ENCODE measurements at regions not wholly inside any gene's neighbourhood (a gene's known extent, or its start where the extent isn't known, plus 50 kb on each side); places are given as distances from the start of the nearest gene placed in this dataset.

GRCh38 chr1:103362348-103363007, 163.0 kb upstream of the RNPC3 start:
- H3K9me3 ChIP-seq (ENCODE audit: control insufficient read depth in 1 of 2, insufficient read depth in 1 of 2, low read depth in 1 of 2, low read length in 2 of 2): no peaks in the 10 kb centered on the region
- DNase-seq (ENCODE audit: low read depth, low spot score): no peak
- no peaks in the 10 kb centered on the region for H4K20me1 ChIP-seq (ENCODE audit: insufficient read depth)
- H3K27me3 ChIP-seq (ENCODE audit: insufficient read depth, low read length): no peaks in the 10 kb centered on the region
- ChIA-PET CTCF (no interaction called here), POLR2A (no interaction called here), RAD21 (ENCODE audit: low non-redundant PET in 1 of 2, low total read pairs in 2 of 2, uncharacterized antibody in 2 of 2, unreplicated experiment in 2 of 2) (no interaction called here)
- no peak overlapping the region for H3K4me3 ChIP-seq (replicated peaks in 1 of 2; ENCODE audit: low read depth in 1 of 2, low read length in 2 of 2)
- no peak overlapping the region for H2AFZ ChIP-seq (ENCODE audit: low read depth, low read length, poor library complexity, severe bottlenecking)
- no peaks in the 10 kb centered on the region for H3K9me2 ChIP-seq (ENCODE audit: insufficient read depth)
- H3K36me3 ChIP-seq (ENCODE audit: control insufficient read depth in 1 of 2, insufficient read depth in 2 of 2, low read length in 2 of 2): no peaks in the 10 kb centered on the region
- H3K4me2 ChIP-seq (ENCODE audit: low read length): no peak overlapping the region
- H3K27ac ChIP-seq (ENCODE audit: low read depth, low read length): no peak overlapping the region
- ATAC-seq: no peak
- H3K4me1 ChIP-seq (ENCODE audit: control insufficient read depth in 1 of 2, insufficient read depth in 2 of 2, low read length in 2 of 2): no peaks in the 10 kb centered on the region
- TF ChIP-seq POLR2AphosphoS5 (IDR thresholded peaks at IDR 0.05; ENCODE audit: low read depth, low read length): no peak
- TF ChIP-seq SRF (IDR thresholded peaks at IDR 0.05; ENCODE audit: low read depth): no peak
- no peaks in the 10 kb centered on the region for H3K79me2 ChIP-seq (ENCODE audit: insufficient read depth, low read length)
- H3K9ac ChIP-seq (ENCODE audit: low read length): no peak overlapping the region
- no TSS peak for BruUV-seq (replicated peaks)
- intact Hi-C loops (cut with micrococcal nuclease): no loop called here

- BruUV-seq (replicated peaks): no TSS peak
Measured at GRCh38 chr1:103353391-103353790, 172.1 kb upstream of the RNPC3 start.

GRCh38 chr1:103348136-103348535, 177.4 kb upstream of the RNPC3 start:
- CTCF ChIA-PET: no interaction called here
- no TSS peak for BruUV-seq (replicated peaks)
- no peaks in the 10 kb centered on the region for H3K27me3 ChIP-seq (ENCODE audit: insufficient read depth, low read length)
- no peak for ATAC-seq
- no peaks in the 10 kb centered on the region for H3K9me2 ChIP-seq (ENCODE audit: insufficient read depth)
- H3K4me3 ChIP-seq (replicated peaks in 1 of 2; ENCODE audit: low read depth in 1 of 2, low read length in 2 of 2): no peak overlapping the region
- no peak overlapping the region for H3K27ac ChIP-seq (ENCODE audit: low read depth, low read length)
- H3K36me3 ChIP-seq (ENCODE audit: control insufficient read depth in 1 of 2, insufficient read depth in 2 of 2, low read length in 2 of 2): no peaks in the 10 kb centered on the region
- RAD21 ChIA-PET (ENCODE audit: low non-redundant PET in 1 of 2, low total read pairs in 2 of 2, uncharacterized antibody in 2 of 2, unreplicated experiment in 2 of 2): no interaction called here
- DNase-seq (ENCODE audit: low read depth, low spot score): no peak
- intact Hi-C loops (cut with micrococcal nuclease): no loop called here
- H3K9me3 ChIP-seq (ENCODE audit: control insufficient read depth in 1 of 2, insufficient read depth in 1 of 2, low read depth in 1 of 2, low read length in 2 of 2): no peaks in the 10 kb centered on the region
- no peak overlapping the region for H3K9ac ChIP-seq (ENCODE audit: low read length)
- H3K4me2 ChIP-seq (ENCODE audit: low read length): no peak overlapping the region
- H3K79me2 ChIP-seq (ENCODE audit: insufficient read depth, low read length): no peaks in the 10 kb centered on the region
- POLR2A ChIA-PET: no interaction called here
- no peaks in the 10 kb centered on the region for H3K4me1 ChIP-seq (ENCODE audit: control insufficient read depth in 1 of 2, insufficient read depth in 2 of 2, low read length in 2 of 2)
- H2AFZ ChIP-seq (ENCODE audit: low read depth, low read length, poor library complexity, severe bottlenecking): no peak overlapping the region
- H4K20me1 ChIP-seq (ENCODE audit: insufficient read depth): no peaks in the 10 kb centered on the region
- TF ChIP-seq CBX3 (IDR thresholded peaks at IDR 0.05; ENCODE audit: low read depth) (no peak), REST (IDR thresholded peaks at IDR 0.05; ENCODE audit: low read depth) (no peak), EZH2 (IDR thresholded peaks at IDR 0.05) (no peak), RAD21 (IDR thresholded peaks at IDR 0.05; ENCODE audit: low read depth) (no peak), ZNF274 (IDR thresholded peaks at IDR 0.05; ENCODE audit: low read depth, low read length) (no peak), JUND (IDR thresholded peaks at IDR 0.05) (no peak)

More at GRCh38 chr1:103353391-103353790, 172.1 kb upstream of the RNPC3 start:
- CTCF ChIA-PET: no interaction called here
- H2AFZ ChIP-seq (ENCODE audit: low read depth, low read length, poor library complexity, severe bottlenecking): no peak overlapping the region
- H3K9me3 ChIP-seq (ENCODE audit: control insufficient read depth in 1 of 2, insufficient read depth in 1 of 2, low read depth in 1 of 2, low read length in 2 of 2): no peaks in the 10 kb centered on the region
- TF ChIP-seq RAD21 (IDR thresholded peaks at IDR 0.05; ENCODE audit: low read depth) (no peak), JUND (IDR thresholded peaks at IDR 0.05) (no peak)
- no peak for DNase-seq (ENCODE audit: low read depth, low spot score)
- no peak for ATAC-seq
- no peaks in the 10 kb centered on the region for H3K79me2 ChIP-seq (ENCODE audit: insufficient read depth, low read length)
- no peaks in the 10 kb centered on the region for H3K9me2 ChIP-seq (ENCODE audit: insufficient read depth)
- intact Hi-C loops (cut with micrococcal nuclease): no loop called here
- H3K4me1 ChIP-seq (ENCODE audit: control insufficient read depth in 1 of 2, insufficient read depth in 2 of 2, low read length in 2 of 2): no peaks in the 10 kb centered on the region
- POLR2A ChIA-PET: no interaction called here
- H4K20me1 ChIP-seq (ENCODE audit: insufficient read depth): no peaks in the 10 kb centered on the region
- no peak overlapping the region for H3K9ac ChIP-seq (ENCODE audit: low read length)
- H3K4me2 ChIP-seq (ENCODE audit: low read length): no peak overlapping the region
- no peak overlapping the region for H3K4me3 ChIP-seq (replicated peaks in 1 of 2; ENCODE audit: low read depth in 1 of 2, low read length in 2 of 2)
- RAD21 ChIA-PET (ENCODE audit: low non-redundant PET in 1 of 2, low total read pairs in 2 of 2, uncharacterized antibody in 2 of 2, unreplicated experiment in 2 of 2): no interaction called here
- H3K27me3 ChIP-seq (ENCODE audit: insufficient read depth, low read length): no peaks in the 10 kb centered on the region
- no peak overlapping the region for H3K27ac ChIP-seq (ENCODE audit: low read depth, low read length)
- H3K36me3 ChIP-seq (ENCODE audit: control insufficient read depth in 1 of 2, insufficient read depth in 2 of 2, low read length in 2 of 2): no peaks in the 10 kb centered on the region

Data from HCT116 (cell line).